ENCODE measurements at regions not wholly inside any gene's neighbourhood (a gene's known extent, or its start where the extent isn't known, plus 50 kb on each side); places are given as distances from the start of the nearest gene placed in this dataset.

DNA sequence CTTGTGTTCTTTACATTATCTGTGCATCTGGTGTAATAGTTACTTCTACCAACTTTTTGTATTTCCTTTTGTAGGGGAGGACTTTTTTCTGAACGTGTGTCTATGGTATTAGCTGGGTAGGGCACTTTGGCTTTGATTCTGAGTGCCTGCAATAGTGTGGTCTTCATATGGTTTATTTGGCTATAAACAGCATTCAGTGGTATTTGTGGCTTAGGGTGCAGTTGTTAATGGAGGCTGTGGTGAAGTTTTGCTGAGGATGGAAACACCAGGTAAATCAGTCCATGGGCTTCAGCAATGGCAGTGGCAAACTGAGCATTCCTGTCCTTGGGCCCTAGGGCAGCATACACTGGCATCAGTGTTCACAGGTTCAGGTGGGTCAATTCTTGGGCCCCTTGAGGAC is 230.6 kb upstream of the CTNNB1 start:
- TF ChIP-seq CTCF (IDR thresholded peaks at IDR 0.05): no peak
- TF ChIP-seq POLR2A (IDR thresholded peaks at IDR 0.05): no peak

All from testis (tissue), 2 donors.